ENCODE measurements at regions not wholly inside any gene's neighbourhood (a gene's known extent, or its start where the extent isn't known, plus 50 kb on each side); places are given as distances from the start of the nearest gene placed in this dataset.

- TF ChIP-seq, protein P1, sequence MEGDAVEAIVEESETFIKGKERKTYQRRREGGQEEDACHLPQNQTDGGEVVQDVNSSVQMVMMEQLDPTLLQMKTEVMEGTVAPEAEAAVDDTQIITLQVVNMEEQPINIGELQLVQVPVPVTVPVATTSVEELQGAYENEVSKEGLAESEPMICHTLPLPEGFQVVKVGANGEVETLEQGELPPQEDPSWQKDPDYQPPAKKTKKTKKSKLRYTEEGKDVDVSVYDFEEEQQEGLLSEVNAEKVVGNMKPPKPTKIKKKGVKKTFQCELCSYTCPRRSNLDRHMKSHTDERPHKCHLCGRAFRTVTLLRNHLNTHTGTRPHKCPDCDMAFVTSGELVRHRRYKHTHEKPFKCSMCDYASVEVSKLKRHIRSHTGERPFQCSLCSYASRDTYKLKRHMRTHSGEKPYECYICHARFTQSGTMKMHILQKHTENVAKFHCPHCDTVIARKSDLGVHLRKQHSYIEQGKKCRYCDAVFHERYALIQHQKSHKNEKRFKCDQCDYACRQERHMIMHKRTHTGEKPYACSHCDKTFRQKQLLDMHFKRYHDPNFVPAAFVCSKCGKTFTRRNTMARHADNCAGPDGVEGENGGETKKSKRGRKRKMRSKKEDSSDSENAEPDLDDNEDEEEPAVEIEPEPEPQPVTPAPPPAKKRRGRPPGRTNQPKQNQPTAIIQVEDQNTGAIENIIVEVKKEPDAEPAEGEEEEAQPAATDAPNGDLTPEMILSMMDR (IDR thresholded peaks at IDR 0.05) = no peak
- no peak for TF ChIP-seq POLR2AphosphoS5 (IDR thresholded peaks at IDR 0.05)
- no peak for TF ChIP-seq POLR2A (IDR thresholded peaks at IDR 0.05)
- no peak for TF ChIP-seq EP300 (IDR thresholded peaks at IDR 0.05)
These were observed 1608.9 kb upstream of the TENM3 start for GRCh38 chr4:180634306-180634705.
